WTC11 (cell line): ENCODE measurements at regions not wholly inside any gene's neighbourhood (a gene's known extent, or its start where the extent isn't known, plus 50 kb on each side); places are given as distances from the start of the nearest gene placed in this dataset.

Source experiments
- ATAC-seq: fragments of 200-7000 bp; cut with Tn5 transposase; 2 replicates; pipeline ENCODE4 v1.10.0; 2021; ENCODE audit warnings: mild to moderate bottlenecking, moderate library complexity
- CTCF ChIA-PET: fragments of 300-600 bp; sonication (Branson Sonifier 250); formaldehyde crosslinking; loops from one replicate; lab custom pipeline; 2021; ENCODE audit warnings: antibody characterized with exemption; lab: Charles Lee
- POLR2A ChIA-PET: fragments of 350-600 bp; sonication (Branson Sonifier 250); formaldehyde crosslinking; loops from one replicate; lab custom pipeline; 2021; ENCODE audit warnings: antibody characterized with exemption; lab: Charles Lee
- DNase-seq: peaks from one replicate; pipeline ENCODE4 v3.0.0; 2021; ENCODE audit warnings: low spot score
- H3K27ac Mint-ChIP-seq: 2 replicates; pipeline ENCODE4 v1.8.0; 2021; ENCODE audit warnings: mixed read lengths
- H3K27me3 Mint-ChIP-seq: 2 replicates; pipeline ENCODE4 v1.8.0; 2021; ENCODE audit warnings: low read depth, mild to moderate bottlenecking, moderate library complexity, mixed read lengths
- H3K36me3 Mint-ChIP-seq: 2 replicates; pipeline ENCODE4 v1.8.0; 2021; ENCODE audit warnings: mixed read lengths
- H3K4me1 Mint-ChIP-seq: 2 replicates; pipeline ENCODE4 v1.8.0; 2022; ENCODE audit warnings: mixed read lengths
- H3K4me3 Mint-ChIP-seq: 2 replicates; pipeline ENCODE4 v1.8.0; 2021; ENCODE audit warnings: mild to moderate bottlenecking, moderate library complexity, mixed read lengths
- H3K9me3 Mint-ChIP-seq: 2 replicates; pipeline ENCODE4 v1.8.0; 2021; ENCODE audit warnings: mixed read lengths
- AR ChIP-seq: fragments of 250-450 bp; sonication (Bioruptor Pico); IDR thresholded peaks from 2 replicates; pipeline ENCODE4 v1.9.0; 2021; ENCODE audit warnings: mild to moderate bottlenecking
- ATF6 ChIP-seq: sonication (generic); formaldehyde crosslinking; IDR thresholded peaks from 2 replicates; pipeline ENCODE4 v1.8.1; 2023; ENCODE audit warnings: mild to moderate bottlenecking, missing genetic modification reagents
- FOXJ3 ChIP-seq: sonication (generic); formaldehyde crosslinking; IDR thresholded peaks from 2 replicates; pipeline ENCODE4 v1.9.0; 2021; ENCODE audit warnings: missing genetic modification reagents, mild to moderate bottlenecking, borderline replicate concordance
- FOXP4 ChIP-seq: sonication (generic); formaldehyde crosslinking; IDR thresholded peaks from 2 replicates; pipeline ENCODE4 v1.8.0; 2022; ENCODE audit warnings: mild to moderate bottlenecking, missing genetic modification reagents
- HMGA2 ChIP-seq: fragments of 250-450 bp; sonication (Bioruptor Pico); IDR thresholded peaks from 2 replicates; pipeline ENCODE4 v1.4.0; 2021; ENCODE audit warnings: mild to moderate bottlenecking, moderate library complexity
- JUN ChIP-seq: sonication (generic); formaldehyde crosslinking; IDR thresholded peaks from 2 replicates; pipeline ENCODE4 v1.8.0; 2023; ENCODE audit warnings: mild to moderate bottlenecking, missing genetic modification reagents
- MLX ChIP-seq: sonication (generic); formaldehyde crosslinking; IDR thresholded peaks from 2 replicates; pipeline ENCODE4 v1.8.1; 2023; ENCODE audit warnings: mild to moderate bottlenecking, missing genetic modification reagents, moderate library complexity
- NR1H2 ChIP-seq: sonication (generic); formaldehyde crosslinking; IDR thresholded peaks from 2 replicates; pipeline ENCODE4 v1.9.0; 2021; ENCODE audit warnings: mild to moderate bottlenecking, moderate library complexity, missing genetic modification reagents
- NR3C1 ChIP-seq: sonication (generic); formaldehyde crosslinking; conservative IDR thresholded peaks from 2 replicates; pipeline ENCODE4 v1.8.1; 2023; ENCODE audit warnings: low read depth, mild to moderate bottlenecking, missing genetic modification reagents
- OVOL2 ChIP-seq: fragments of 250-450 bp; sonication (Bioruptor Pico); IDR thresholded peaks from 2 replicates; pipeline ENCODE4 v1.9.0; 2021; ENCODE audit warnings: mild to moderate bottlenecking, borderline replicate concordance
- SMAD4 ChIP-seq: sonication (generic); formaldehyde crosslinking; IDR thresholded peaks from 2 replicates; pipeline ENCODE4 v1.8.0; 2022; ENCODE audit warnings: mild to moderate bottlenecking, missing genetic modification reagents
- ZNF219 ChIP-seq: sonication (generic); formaldehyde crosslinking; IDR thresholded peaks from 2 replicates; pipeline ENCODE4 v1.8.0; 2023; ENCODE audit warnings: missing genetic modification reagents, mild to moderate bottlenecking, borderline replicate concordance
- ZNF263 ChIP-seq: sonication (generic); formaldehyde crosslinking; IDR thresholded peaks from 2 replicates; pipeline ENCODE4 v1.8.1; 2022; ENCODE audit warnings: low read depth, mild to moderate bottlenecking, moderate library complexity, missing genetic modification reagents
- ZNF317 ChIP-seq: sonication (generic); formaldehyde crosslinking; IDR thresholded peaks from 2 replicates; pipeline ENCODE4 v1.8.1; 2023; ENCODE audit warnings: low read depth, mild to moderate bottlenecking, moderate library complexity, missing genetic modification reagents, borderline replicate concordance
- ZNF671 ChIP-seq: fragments of 250-450 bp; sonication (Bioruptor Pico); IDR thresholded peaks from 2 replicates; pipeline ENCODE4 v1.8.0; 2021; ENCODE audit warnings: mild to moderate bottlenecking
- TF ChIP-seq, protein P1 (sequence below): sonication (generic); formaldehyde crosslinking; IDR thresholded peaks from 2 replicates; pipeline ENCODE4 v1.8.1; 2023; ENCODE audit warnings: mild to moderate bottlenecking, missing genetic modification reagents, borderline replicate concordance
- TF ChIP-seq, protein P2 (sequence below): sonication (generic); formaldehyde crosslinking; IDR thresholded peaks from 2 replicates; pipeline ENCODE4 v1.8.1; 2022; ENCODE audit warnings: mild to moderate bottlenecking, missing genetic modification reagents, moderate library complexity, borderline replicate concordance
- TF ChIP-seq, protein P3 (sequence below): sonication (generic); formaldehyde crosslinking; IDR thresholded peaks from 2 replicates; pipeline ENCODE4 v1.8.1; 2022; ENCODE audit warnings: mild to moderate bottlenecking, moderate library complexity, missing genetic modification reagents
- TF ChIP-seq, protein P4 (sequence below): fragments of 250-450 bp; sonication (Bioruptor Pico); conservative IDR thresholded peaks from 2 replicates; pipeline ENCODE4 v1.9.0; 2021; ENCODE audit warnings: mild to moderate bottlenecking
- TF ChIP-seq, protein P5 (sequence below): fragments of 250-450 bp; sonication (Bioruptor Pico); IDR thresholded peaks from 2 replicates; pipeline ENCODE4 v2.1.2; 2022; ENCODE audit warnings: mild to moderate bottlenecking, moderate library complexity

DNA sequence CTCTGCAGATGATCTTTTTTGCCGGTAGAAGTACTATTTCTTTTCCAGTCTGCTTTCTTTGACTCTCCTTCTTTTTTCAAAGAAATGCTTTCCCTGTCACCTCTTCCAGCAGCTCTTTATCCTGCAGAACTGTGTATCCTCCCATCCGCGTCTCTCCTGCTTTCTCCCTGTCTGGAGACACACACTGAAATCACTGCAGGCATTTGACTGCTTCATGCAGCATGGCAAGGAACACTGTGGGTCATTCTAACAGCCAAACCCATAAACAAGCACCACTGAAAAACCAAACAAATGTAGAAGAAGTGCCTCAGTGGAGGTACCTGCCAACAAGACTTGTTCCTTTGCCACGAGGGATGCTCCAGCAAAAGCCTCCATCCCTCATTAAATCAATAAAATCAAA lies 403.7 kb upstream of the CITED2 start:
- H3K4me1 Mint-ChIP-seq = peaks cover 32% of the 10 kb centered on the region
- no peak for DNase-seq

More for the DNA sequence above, 403.7 kb upstream of the CITED2 start:
- no peak for TF ChIP-seq ZNF317 (CRISPR knock-in tag)
- TF ChIP-seq MLX (CRISPR knock-in tag) = no peak
- TF ChIP-seq NR3C1 (CRISPR knock-in tag) = no peak
- no peak for TF ChIP-seq OVOL2 (CRISPR knock-in tag)
- TF ChIP-seq, protein P1, sequence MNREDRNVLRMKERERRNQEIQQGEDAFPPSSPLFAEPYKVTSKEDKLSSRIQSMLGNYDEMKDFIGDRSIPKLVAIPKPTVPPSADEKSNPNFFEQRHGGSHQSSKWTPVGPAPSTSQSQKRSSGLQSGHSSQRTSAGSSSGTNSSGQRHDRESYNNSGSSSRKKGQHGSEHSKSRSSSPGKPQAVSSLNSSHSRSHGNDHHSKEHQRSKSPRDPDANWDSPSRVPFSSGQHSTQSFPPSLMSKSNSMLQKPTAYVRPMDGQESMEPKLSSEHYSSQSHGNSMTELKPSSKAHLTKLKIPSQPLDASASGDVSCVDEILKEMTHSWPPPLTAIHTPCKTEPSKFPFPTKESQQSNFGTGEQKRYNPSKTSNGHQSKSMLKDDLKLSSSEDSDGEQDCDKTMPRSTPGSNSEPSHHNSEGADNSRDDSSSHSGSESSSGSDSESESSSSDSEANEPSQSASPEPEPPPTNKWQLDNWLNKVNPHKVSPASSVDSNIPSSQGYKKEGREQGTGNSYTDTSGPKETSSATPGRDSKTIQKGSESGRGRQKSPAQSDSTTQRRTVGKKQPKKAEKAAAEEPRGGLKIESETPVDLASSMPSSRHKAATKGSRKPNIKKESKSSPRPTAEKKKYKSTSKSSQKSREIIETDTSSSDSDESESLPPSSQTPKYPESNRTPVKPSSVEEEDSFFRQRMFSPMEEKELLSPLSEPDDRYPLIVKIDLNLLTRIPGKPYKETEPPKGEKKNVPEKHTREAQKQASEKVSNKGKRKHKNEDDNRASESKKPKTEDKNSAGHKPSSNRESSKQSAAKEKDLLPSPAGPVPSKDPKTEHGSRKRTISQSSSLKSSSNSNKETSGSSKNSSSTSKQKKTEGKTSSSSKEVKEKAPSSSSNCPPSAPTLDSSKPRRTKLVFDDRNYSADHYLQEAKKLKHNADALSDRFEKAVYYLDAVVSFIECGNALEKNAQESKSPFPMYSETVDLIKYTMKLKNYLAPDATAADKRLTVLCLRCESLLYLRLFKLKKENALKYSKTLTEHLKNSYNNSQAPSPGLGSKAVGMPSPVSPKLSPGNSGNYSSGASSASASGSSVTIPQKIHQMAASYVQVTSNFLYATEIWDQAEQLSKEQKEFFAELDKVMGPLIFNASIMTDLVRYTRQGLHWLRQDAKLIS (CRISPR knock-in tag) = no peak
- TF ChIP-seq, protein P2, sequence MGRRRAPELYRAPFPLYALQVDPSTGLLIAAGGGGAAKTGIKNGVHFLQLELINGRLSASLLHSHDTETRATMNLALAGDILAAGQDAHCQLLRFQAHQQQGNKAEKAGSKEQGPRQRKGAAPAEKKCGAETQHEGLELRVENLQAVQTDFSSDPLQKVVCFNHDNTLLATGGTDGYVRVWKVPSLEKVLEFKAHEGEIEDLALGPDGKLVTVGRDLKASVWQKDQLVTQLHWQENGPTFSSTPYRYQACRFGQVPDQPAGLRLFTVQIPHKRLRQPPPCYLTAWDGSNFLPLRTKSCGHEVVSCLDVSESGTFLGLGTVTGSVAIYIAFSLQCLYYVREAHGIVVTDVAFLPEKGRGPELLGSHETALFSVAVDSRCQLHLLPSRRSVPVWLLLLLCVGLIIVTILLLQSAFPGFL (CRISPR knock-in tag) = no peak
- no peak for TF ChIP-seq ATF6 (CRISPR knock-in tag)
- TF ChIP-seq, protein P3, sequence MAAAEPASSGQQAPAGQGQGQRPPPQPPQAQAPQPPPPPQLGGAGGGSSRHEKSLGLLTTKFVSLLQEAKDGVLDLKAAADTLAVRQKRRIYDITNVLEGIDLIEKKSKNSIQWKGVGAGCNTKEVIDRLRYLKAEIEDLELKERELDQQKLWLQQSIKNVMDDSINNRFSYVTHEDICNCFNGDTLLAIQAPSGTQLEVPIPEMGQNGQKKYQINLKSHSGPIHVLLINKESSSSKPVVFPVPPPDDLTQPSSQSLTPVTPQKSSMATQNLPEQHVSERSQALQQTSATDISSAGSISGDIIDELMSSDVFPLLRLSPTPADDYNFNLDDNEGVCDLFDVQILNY (CRISPR knock-in tag) = no peak
- TF ChIP-seq JUN (CRISPR knock-in tag) = no peak
- no peak for TF ChIP-seq AR (CRISPR knock-in tag)
- TF ChIP-seq, protein P4, sequence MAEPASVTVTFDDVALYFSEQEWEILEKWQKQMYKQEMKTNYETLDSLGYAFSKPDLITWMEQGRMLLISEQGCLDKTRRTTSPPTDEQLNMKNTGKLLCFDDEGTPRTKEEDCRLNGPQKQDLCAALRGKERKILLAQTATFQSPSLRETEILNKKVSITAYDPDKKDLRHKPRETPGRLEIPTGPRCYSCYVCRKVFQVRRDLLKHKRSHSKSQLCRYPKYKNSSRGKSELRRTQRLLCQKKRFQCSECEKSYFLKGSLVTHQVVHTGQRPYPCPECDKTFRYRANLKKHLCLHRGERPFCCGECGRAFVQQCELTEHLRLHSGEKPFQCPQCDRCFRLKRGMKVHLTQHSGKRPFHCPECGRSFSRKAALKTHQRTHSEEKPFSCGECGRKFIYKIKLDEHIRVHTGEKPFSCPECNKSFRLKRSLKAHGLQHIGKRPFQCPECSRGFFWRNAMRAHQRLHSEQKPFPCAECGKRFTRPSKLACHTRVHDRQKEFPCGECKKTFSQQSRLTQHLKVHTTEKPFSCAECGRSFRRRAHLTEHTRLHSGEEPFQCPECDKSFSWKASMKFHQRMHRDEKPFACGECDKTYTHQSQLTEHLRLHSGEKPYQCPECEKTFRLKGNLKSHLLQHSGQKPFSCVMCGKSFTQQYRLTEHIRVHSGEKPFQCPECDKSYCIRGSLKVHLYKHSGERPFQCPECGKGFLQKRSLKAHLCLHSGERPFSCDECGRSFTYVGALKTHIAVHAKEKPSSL (CRISPR knock-in tag) = no peak
- TF ChIP-seq SMAD4 (CRISPR knock-in tag) = no peak
- TF ChIP-seq FOXP4 (CRISPR knock-in tag) = no peak
- no peak for TF ChIP-seq FOXJ3 (CRISPR knock-in tag)
- no peak for TF ChIP-seq ZNF671 (CRISPR knock-in tag)
- no peak for TF ChIP-seq ZNF219 (CRISPR knock-in tag)
- TF ChIP-seq, protein P5, sequence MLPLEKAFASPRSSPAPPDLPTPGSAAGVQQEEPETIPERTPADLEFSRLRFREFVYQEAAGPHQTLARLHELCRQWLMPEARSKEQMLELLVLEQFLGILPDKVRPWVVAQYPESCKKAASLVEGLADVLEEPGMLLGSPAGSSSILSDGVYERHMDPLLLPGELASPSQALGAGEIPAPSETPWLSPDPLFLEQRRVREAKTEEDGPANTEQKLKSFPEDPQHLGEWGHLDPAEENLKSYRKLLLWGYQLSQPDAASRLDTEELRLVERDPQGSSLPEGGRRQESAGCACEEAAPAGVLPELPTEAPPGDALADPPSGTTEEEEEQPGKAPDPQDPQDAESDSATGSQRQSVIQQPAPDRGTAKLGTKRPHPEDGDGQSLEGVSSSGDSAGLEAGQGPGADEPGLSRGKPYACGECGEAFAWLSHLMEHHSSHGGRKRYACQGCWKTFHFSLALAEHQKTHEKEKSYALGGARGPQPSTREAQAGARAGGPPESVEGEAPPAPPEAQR (CRISPR knock-in tag) = no peak
- TF ChIP-seq NR1H2 (CRISPR knock-in tag) = no peak
- no peak for TF ChIP-seq HMGA2 (CRISPR knock-in tag)
- no peak for TF ChIP-seq ZNF263 (CRISPR knock-in tag)
- Mint-ChIP-seq H3K36me3 (no peaks in the 10 kb centered on the region), H3K4me3 (no peak overlapping the region), H3K27me3 (peaks cover 2% of the 10 kb centered on the region; the same call in 1 of the 2 replicates), H3K9me3 (peaks cover 3% of the 10 kb centered on the region; the same call in 1 of the 2 replicates), H3K27ac (no peak overlapping the region)
- no peak; the same call in 1 of the 2 replicates for ATAC-seq
- POLR2A ChIA-PET = no interaction called here
- CTCF ChIA-PET = no interaction called here
